ENCODE measurements at regions not wholly inside any gene's neighbourhood (a gene's known extent, or its start where the extent isn't known, plus 50 kb on each side); places are given as distances from the start of the nearest gene placed in this dataset.

- no peak for DNase-seq
Observed at GRCh38 chr7:46565253-46566096, 644.4 kb upstream of the IGFBP3 start.

GRCh38 chr7:46559194-46559832, 638.2 kb upstream of the IGFBP3 start:
- no peak for DNase-seq

GRCh38 chr7:46558482-46559193, 637.6 kb upstream of the IGFBP3 start:
- no peak for DNase-seq

- DNase-seq, result no peak
Observed at GRCh38 chr7:46557781-46558180, 636.7 kb upstream of the IGFBP3 start.

GRCh38 chr7:46557295-46557711, 636.2 kb upstream of the IGFBP3 start:
- no peak for DNase-seq

- no peak for DNase-seq
Observed at GRCh38 chr7:46554688-46555422, 633.8 kb upstream of the IGFBP3 start.

- no peak for DNase-seq
Observed at GRCh38 chr7:46551603-46552002, 630.5 kb upstream of the IGFBP3 start.

GRCh38 chr7:46550864-46551263, 629.8 kb upstream of the IGFBP3 start:
- DNase-seq, result no peak

GRCh38 chr7:46549892-46550639, 629.0 kb upstream of the IGFBP3 start:
- no peak for DNase-seq

GRCh38 chr7:46549347-46549746, 628.3 kb upstream of the IGFBP3 start:
- DNase-seq, result no peak

- no peak for DNase-seq
Observed at GRCh38 chr7:46547044-46547443, 626.0 kb upstream of the IGFBP3 start.

- DNase-seq, result no peak
Observed at GRCh38 chr7:46545790-46546189, 624.7 kb upstream of the IGFBP3 start.

- DNase-seq, result no peak
Observed at GRCh38 chr7:46544396-46545008, 623.4 kb upstream of the IGFBP3 start.

- no peak for DNase-seq
Observed at GRCh38 chr7:46542076-46542475, 621.0 kb upstream of the IGFBP3 start.

GRCh38 chr7:46539892-46540483, 618.9 kb upstream of the IGFBP3 start:
- DNase-seq, result no peak

GRCh38 chr7:46537191-46537905, 616.3 kb upstream of the IGFBP3 start:
- no peak for DNase-seq

GRCh38 chr7:46534664-46535588, 613.9 kb upstream of the IGFBP3 start:
- no peak for DNase-seq

GRCh38 chr7:46533946-46534345, 612.9 kb upstream of the IGFBP3 start:
- no peak for DNase-seq

- no peak for DNase-seq
Observed at GRCh38 chr7:46532571-46532970, 611.5 kb upstream of the IGFBP3 start.

Measured in effector CD8-positive, alpha-beta T cell (primary cell).